ENCODE measurements at regions not wholly inside any gene's neighbourhood (a gene's known extent, or its start where the extent isn't known, plus 50 kb on each side); places are given as distances from the start of the nearest gene placed in this dataset.

DNA sequence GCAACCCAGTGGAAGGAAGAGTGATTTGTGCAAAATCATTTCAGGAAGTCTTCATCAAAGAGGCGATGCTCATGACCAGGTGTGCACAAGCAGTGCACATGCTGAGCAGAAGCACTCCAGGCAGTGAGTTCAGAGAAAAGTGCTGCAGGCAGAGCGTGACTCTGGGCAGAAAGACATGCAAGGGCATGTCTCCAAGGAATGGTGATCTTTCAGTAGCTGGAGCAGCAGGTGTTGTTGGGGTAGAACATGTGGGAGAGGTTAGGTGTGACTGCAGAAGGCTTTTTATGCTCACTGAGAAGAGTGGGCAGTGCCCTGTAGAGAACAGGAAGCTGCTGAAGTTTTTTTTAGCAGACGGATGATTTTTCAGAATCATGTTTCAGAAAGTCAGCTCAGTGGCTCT, 545.4 kb upstream of the TLE4 start:
- TF ChIP-seq CTCF (IDR thresholded peaks at IDR 0.05; ENCODE audit: low read depth, low read length, missing control alignments): no peak
- no peak overlapping the region for H3K4me3 ChIP-seq (ENCODE audit: low read depth, low read length)
- in situ Hi-C loops (cut with HindIII; ENCODE audit: low sequenced_read_pairs): no loop called here
- DNase-seq (ENCODE audit: low read depth): no peak

DNA sequence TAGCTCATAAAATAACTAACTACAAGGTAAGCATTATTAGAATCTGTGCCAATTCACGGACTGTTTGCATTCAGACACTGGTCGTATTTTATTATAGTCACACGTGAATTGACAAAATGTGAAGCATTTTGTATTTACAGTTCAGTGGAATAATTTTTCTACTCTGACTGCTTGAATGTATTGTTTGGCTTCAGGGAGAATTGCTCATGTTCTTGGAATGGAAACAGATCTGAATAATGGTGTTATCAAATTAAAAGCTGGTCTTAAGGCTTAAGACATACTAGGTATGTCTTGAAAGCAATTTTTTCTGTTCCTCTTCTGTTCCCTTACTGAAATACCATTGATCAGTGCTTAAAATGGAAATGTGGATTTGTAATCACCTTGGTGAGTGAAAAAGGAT, 543.7 kb upstream of the TLE4 start:
- no peak overlapping the region for H3K4me3 ChIP-seq (ENCODE audit: low read depth, low read length)
- in situ Hi-C loops (cut with HindIII; ENCODE audit: low sequenced_read_pairs): no loop called here
- peak; percentile 26 for DNase-seq (ENCODE audit: low read depth)
- no peak for TF ChIP-seq CTCF (IDR thresholded peaks at IDR 0.05; ENCODE audit: low read depth, low read length, missing control alignments)

DNA sequence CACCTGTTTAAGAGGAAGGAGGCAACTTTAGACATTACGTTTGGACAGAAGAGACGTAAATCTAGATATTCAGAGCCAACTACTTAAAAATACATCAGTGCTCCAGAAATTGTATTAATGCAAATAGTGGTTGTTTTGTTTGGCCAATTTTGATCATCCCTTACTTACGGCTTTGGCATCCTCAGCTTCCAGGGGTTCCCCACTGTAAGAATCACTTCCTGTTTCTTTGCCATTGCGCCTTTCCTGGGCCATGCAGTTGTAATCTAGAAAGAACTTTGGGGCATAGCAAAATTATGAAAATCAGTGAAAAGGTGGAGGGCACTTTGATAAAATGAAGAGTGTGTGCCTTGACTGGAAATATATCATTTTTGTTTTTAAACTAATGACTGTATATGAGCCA, 537.2 kb upstream of the TLE4 start:
- in situ Hi-C loops (cut with HindIII; ENCODE audit: low sequenced_read_pairs): no loop called here
- TF ChIP-seq CTCF (IDR thresholded peaks at IDR 0.05; ENCODE audit: low read depth, low read length, missing control alignments): no peak
- H3K4me3 ChIP-seq (ENCODE audit: low read depth, low read length): no peak overlapping the region
- DNase-seq (ENCODE audit: low read depth): no peak

DNA sequence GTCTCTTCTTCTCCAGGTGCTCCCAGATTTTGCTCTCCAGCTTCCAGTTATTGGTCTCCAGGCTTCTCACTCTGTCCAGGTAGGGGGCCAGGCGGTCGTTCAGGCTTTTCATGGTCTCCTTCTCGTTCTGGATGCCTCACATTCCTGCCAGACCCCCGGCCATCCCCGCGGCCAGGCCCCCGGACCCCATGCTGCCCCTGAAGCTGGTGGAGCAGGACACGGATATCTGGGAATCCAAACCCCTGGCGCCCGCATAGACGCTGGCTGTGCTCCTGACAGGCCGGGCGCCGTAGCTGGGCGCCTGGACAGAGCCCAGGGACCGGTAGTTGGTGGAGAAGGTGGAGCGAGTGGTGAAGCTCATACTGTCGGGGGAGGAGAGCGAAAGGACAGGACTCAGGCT, 534.4 kb upstream of the TLE4 start:
- in situ Hi-C loops (cut with HindIII; ENCODE audit: low sequenced_read_pairs): no loop called here
- no peak overlapping the region for H3K4me3 ChIP-seq (ENCODE audit: low read depth, low read length)
- DNase-seq (ENCODE audit: low read depth): no peak
- no peak for TF ChIP-seq CTCF (IDR thresholded peaks at IDR 0.05; ENCODE audit: low read depth, low read length, missing control alignments)

DNA sequence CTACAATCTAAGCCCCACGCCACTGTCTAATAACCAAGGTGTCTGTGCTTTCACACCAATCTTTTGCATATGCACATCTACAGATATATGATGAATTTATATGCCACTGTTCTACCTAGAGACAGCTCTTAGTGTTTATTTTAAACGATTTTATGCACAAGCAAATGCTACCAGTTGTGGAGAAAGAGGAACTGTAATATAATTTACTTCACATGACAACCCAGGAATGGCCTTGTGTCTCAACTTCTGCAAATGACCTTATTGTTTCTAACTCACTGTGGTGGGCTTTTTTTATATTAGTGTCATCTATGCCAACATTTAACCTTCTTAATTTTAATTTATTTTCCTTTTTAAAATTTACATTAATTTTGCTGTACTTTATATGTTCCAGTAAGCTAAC, 531.1 kb upstream of the TLE4 start:
- TF ChIP-seq CTCF (IDR thresholded peaks at IDR 0.05; ENCODE audit: low read depth, low read length, missing control alignments): no peak
- no peak overlapping the region for H3K4me3 ChIP-seq (ENCODE audit: low read depth, low read length)
- DNase-seq (ENCODE audit: low read depth): no peak
- in situ Hi-C loops (cut with HindIII; ENCODE audit: low sequenced_read_pairs): no loop called here

DNA sequence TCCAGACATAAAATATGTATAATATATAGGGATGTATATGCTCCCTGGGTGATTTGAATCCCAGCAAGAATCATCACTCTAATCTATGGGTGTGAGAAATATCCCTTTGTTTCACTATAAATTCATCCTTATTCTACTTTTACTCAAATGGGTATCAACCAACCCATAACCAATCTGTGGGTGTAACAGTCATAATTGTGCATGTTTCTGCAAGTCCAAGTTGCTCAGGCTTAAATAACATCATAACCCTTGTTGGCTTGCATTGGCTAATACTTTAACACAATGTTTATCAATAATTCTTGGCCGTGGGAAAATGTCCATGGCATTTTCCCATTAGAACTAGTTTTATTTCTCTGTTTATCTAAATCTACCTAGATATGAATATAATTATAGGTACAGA, 530.5 kb upstream of the TLE4 start:
- in situ Hi-C loops (cut with HindIII; ENCODE audit: low sequenced_read_pairs): no loop called here
- TF ChIP-seq CTCF (IDR thresholded peaks at IDR 0.05; ENCODE audit: low read depth, low read length, missing control alignments): no peak
- no peak for DNase-seq (ENCODE audit: low read depth)
- no peak overlapping the region for H3K4me3 ChIP-seq (ENCODE audit: low read depth, low read length)

GRCh38 chr9:79043916-79044315, 527.8 kb upstream of the TLE4 start:
- in situ Hi-C loops (cut with HindIII; ENCODE audit: low sequenced_read_pairs): no loop called here
- H3K4me3 ChIP-seq (ENCODE audit: low read depth, low read length): no peak overlapping the region
- no peak for TF ChIP-seq CTCF (IDR thresholded peaks at IDR 0.05; ENCODE audit: low read depth, low read length, missing control alignments)
- DNase-seq (ENCODE audit: low read depth): no peak
